GM18505 (cell line): ENCODE measurements at regions not wholly inside any gene's neighbourhood (a gene's known extent, or its start where the extent isn't known, plus 50 kb on each side); places are given as distances from the start of the nearest gene placed in this dataset.

Experiments used
- ATAC-seq: cut with Tn5 transposase; IDR thresholded peaks from one replicate; pipeline ENCODE4 v1.9.1; 2021; ENCODE audit not compliant: unreplicated experiment
- POLR2A ChIP-seq: IDR thresholded peaks from 4 replicates; pipeline ENCODE4 v1.6.1; 2011; ENCODE audit warnings: borderline replicate concordance; ENCODE audit not compliant: insufficient read depth, insufficient read length; ENCODE audit errors: extremely low read depth

DNA sequence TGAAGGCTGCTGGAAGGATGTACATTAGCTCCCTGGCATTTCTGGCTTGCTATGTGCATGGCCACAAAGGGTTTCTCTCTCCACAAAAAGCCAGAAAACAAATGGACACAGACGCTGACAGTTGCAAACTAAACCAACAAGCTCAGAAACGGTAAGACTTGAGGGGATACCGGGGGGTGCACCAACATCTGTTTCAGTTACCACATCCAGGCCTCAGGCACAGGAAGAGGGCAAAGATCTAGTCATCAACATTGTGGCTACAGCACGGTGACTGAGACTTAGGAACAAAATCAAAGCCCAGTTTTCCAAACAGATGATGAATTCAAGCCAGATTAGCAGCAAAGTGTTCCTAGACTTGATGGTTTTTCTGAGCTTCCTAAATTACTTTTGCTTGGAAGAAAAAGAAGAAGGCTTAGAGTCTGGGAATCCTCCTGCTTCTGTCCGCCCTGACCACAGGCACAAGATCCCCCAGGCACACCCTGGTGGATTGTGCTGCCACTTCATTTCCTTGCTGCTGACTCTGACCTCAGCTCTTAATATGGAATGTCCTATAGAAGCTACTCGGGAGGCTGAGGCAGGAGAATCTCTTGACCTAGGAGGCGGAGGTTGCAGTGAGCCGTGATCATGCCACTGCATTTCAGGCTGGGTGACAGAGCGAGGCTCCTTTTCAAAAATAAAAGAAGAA is 54.2 kb upstream of the ADGRF1 start:
- TF ChIP-seq POLR2A, result no peak
- no peak for ATAC-seq

DNA sequence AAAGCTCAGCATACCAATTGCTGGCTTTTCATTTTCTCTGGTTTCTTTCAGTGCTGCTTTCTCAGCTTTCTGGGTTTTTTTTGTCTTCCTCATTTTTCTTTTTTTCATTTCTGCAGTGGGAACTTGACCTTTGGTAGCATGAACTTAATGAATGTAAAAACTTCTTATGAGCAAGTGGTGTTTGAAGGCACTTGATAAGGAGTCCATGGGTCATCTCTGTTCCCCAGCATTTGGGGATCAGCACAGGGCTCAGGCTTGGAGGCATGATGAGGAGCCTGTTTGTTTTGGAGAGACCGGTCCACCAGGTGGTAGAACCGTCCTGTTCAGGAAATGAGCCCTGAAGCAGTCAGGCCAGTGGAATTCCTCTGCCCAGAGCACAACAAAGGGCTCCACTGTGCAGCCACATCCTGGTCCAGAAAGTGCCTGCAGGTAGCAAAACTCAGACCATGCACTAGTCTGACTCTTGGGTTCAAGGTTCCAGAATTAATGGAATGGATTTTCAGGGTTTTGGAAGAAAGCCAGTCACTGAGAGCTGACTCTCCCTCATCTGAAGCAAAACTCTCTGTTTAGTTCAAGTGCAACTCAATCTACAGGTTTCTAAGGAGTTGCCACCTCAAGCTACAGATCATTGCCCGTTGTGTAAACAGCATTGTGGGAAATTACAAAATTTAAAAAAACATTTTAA is 52.3 kb upstream of the ADGRF1 start:
- no peak for ATAC-seq
- no peak for TF ChIP-seq POLR2A

DNA sequence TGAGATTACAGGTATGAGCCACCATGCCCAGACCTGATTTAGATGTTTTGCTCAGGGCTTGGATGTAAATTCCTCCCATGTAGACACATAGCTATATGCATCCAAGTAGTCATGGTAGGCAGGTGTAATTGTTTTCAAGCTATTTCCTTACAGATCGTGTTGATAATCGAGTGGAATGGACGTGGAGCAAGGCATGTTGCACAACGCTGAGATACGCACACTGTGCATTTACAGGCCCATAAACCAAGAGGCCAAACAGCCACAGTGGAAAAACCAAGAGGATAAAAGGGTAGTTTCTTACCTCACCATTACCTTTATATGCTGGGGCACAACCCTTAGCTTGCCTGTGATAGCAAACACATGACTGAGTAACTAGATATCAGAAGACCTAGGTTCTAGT is 51.0 kb upstream of the ADGRF1 start:
- no peak for ATAC-seq
- TF ChIP-seq POLR2A, result no peak

DNA sequence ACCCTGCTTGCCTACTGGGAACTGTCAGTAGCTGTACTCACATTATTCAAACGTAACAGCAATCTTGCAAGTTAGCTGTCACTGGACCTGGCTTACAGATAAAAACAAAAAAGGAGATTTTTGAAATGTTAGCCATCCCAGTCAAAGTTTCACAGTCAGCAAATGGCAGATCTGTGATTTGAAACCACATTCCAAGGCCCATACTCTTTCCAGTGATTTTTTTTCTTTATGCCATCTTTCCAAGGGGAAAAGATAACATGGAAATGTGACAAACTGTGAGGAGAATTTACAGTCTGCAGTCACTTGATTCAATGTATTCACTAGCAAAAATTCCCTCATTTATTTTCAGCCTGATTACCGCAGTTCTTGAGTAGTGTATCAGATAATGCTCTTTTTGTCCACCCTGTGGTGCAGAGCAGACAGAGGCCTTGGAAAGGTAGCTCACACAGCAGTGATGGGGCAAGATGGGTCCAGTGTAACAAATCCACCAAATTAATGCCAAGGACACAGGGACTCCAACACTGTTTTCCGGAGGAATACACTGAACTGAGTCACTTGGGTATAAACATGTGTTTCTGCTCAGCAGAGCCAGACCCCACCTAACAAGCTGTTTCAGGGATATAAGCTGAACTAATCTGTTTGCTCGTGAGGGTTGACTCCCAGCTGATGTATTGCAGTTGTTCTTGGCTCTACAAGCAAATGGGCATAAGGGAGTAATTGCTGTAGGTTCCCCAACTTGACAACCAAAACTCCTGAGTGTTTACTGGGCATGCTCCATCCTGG is 49.9 kb upstream of the ADGRF1 start:
- no peak for ATAC-seq
- no peak for TF ChIP-seq POLR2A
